HEK293 (cell line): ENCODE measurements at regions not wholly inside any gene's neighbourhood (a gene's known extent, or its start where the extent isn't known, plus 50 kb on each side); places are given as distances from the start of the nearest gene placed in this dataset.

ENCODE experiments used
- CTCF ChIA-PET: fragments of 350-600 bp; formaldehyde crosslinking; extraction: SDS; loops from one replicate; lab custom pipeline; 2021; ENCODE audit warnings: antibody characterized with exemption; lab: Yijun Ruan, JAX
- POLR2A ChIA-PET: fragments of 300-600 bp; formaldehyde crosslinking; extraction: SDS; loops from one replicate; lab custom pipeline; 2020; ENCODE audit warnings: antibody characterized with exemption, inconsistent platforms; lab: Yijun Ruan, JAX
- H3K27ac ChIP-seq: fragments of 200-500 bp; sonication (Bioruptor generic); 2 replicates; pipeline ENCODE4 v1.5.1; 2014; ENCODE audit warnings: low read depth, low read length, control low read depth, inconsistent platforms; ENCODE audit errors: extremely low read depth
- H3K36me3 ChIP-seq, 2 experiments: fragments of 200-500 bp in 1 of 2; sonication (Bioruptor generic) in 1 of 2; 1 replicate in 1 of 2; 2 replicates in 1 of 2; pipeline ENCODE4 v1.5.1; 2014 to 2017; ENCODE audit warnings: inconsistent platforms in 2 of 2, low read length in 2 of 2; ENCODE audit not compliant: control insufficient read depth in 2 of 2, insufficient read depth in 1 of 2
- H3K4me1 ChIP-seq: fragments of 200-500 bp; sonication (Bioruptor generic); 2 replicates; pipeline ENCODE4 v1.5.1; 2014; ENCODE audit warnings: mild to moderate bottlenecking, low read length, inconsistent platforms; ENCODE audit not compliant: control insufficient read depth, insufficient read depth
- H3K4me3 ChIP-seq: 2 replicates; pipeline ENCODE4 v1.5.1; 2011; ENCODE audit warnings: low read depth, mild to moderate bottlenecking, control low read depth, low read length, moderate library complexity
- H3K9me3 ChIP-seq: fragments of 200-500 bp; sonication (Bioruptor generic); 2 replicates; pipeline ENCODE4 v1.5.1; 2014; ENCODE audit warnings: low read depth, low read length, inconsistent platforms; ENCODE audit not compliant: control insufficient read depth, insufficient read depth
- ATF2 ChIP-seq: fragments of 450-650 bp; formaldehyde crosslinking; IDR thresholded peaks from 2 replicates; pipeline ENCODE4 v1.5.1; 2016; ENCODE audit warnings: missing biosample characterization, missing genetic modification characterization, low read depth
- EGR2 ChIP-seq: fragments of 450-650 bp; formaldehyde crosslinking; IDR thresholded peaks from 2 replicates; pipeline ENCODE4 v1.5.1; 2016; ENCODE audit warnings: low read depth, missing biosample characterization, missing genetic modification characterization
- FEZF1 ChIP-seq: fragments of 450-650 bp; formaldehyde crosslinking; IDR thresholded peaks from 2 replicates; pipeline ENCODE4 v1.5.1; 2016; ENCODE audit warnings: missing biosample characterization, missing genetic modification characterization
- KLF17 ChIP-seq: fragments of 450-650 bp; formaldehyde crosslinking; IDR thresholded peaks from 2 replicates; pipeline ENCODE4 v1.5.1; 2016; ENCODE audit warnings: missing biosample characterization, missing genetic modification characterization
- PRDM10 ChIP-seq: fragments of 450-650 bp; formaldehyde crosslinking; IDR thresholded peaks from 2 replicates; pipeline ENCODE4 v1.5.1; 2016; ENCODE audit warnings: missing biosample characterization, missing genetic modification characterization
- SCRT2 ChIP-seq: fragments of 450-650 bp; formaldehyde crosslinking; IDR thresholded peaks from 2 replicates; pipeline ENCODE4 v1.5.1; 2016; ENCODE audit warnings: missing biosample characterization, missing genetic modification characterization
- WT1 ChIP-seq: fragments of 450-650 bp; formaldehyde crosslinking; IDR thresholded peaks from 2 replicates; pipeline ENCODE4 v1.5.1; 2016; ENCODE audit warnings: missing biosample characterization, missing genetic modification characterization
- ZNF274 ChIP-seq, 2 experiments: fragments of 200-500 bp in 1 of 2; fragments of 450-650 bp in 1 of 2; sonication (Bioruptor generic) in 1 of 2; formaldehyde crosslinking in 1 of 2; IDR thresholded peaks; 2 replicates each; pipeline versions ENCODE4 v1.5.1 to v1.6.1; 2014 to 2016; ENCODE audit warnings: borderline replicate concordance in 1 of 2, inconsistent platforms in 1 of 2, low read length in 1 of 2, missing biosample characterization in 1 of 2, missing genetic modification characterization in 1 of 2
- ZNF311 ChIP-seq: fragments of 450-650 bp; formaldehyde crosslinking; IDR thresholded peaks from 2 replicates; pipeline ENCODE4 v1.5.1; 2017; ENCODE audit warnings: missing biosample characterization, missing genetic modification characterization, borderline replicate concordance
- ZNF324 ChIP-seq: fragments of 450-650 bp; formaldehyde crosslinking; IDR thresholded peaks from 2 replicates; pipeline ENCODE4 v1.5.1; 2016; ENCODE audit warnings: missing biosample characterization, missing genetic modification characterization
- ZNF394 ChIP-seq: fragments of 450-650 bp; formaldehyde crosslinking; IDR thresholded peaks from 2 replicates; pipeline ENCODE4 v1.5.1; 2016; ENCODE audit warnings: missing biosample characterization, missing genetic modification characterization, mild to moderate bottlenecking, moderate library complexity, borderline replicate concordance
- ZSCAN30 ChIP-seq: fragments of 450-650 bp; IDR thresholded peaks from 2 replicates; pipeline ENCODE4 v1.5.1; 2018; ENCODE audit warnings: missing biosample characterization, mild to moderate bottlenecking, missing genetic modification characterization, moderate library complexity
- ZSCAN5A ChIP-seq: fragments of 450-650 bp; formaldehyde crosslinking; IDR thresholded peaks from 2 replicates; pipeline ENCODE4 v1.5.1; 2016; ENCODE audit warnings: missing biosample characterization, missing genetic modification characterization
- TF ChIP-seq, protein P1 (sequence below): fragments of 450-650 bp; formaldehyde crosslinking; IDR thresholded peaks from 2 replicates; pipeline ENCODE4 v1.5.1; 2016; ENCODE audit warnings: missing biosample characterization, missing genetic modification characterization
- TF ChIP-seq, protein P2 (sequence below): fragments of 450-650 bp; formaldehyde crosslinking; IDR thresholded peaks from 2 replicates; pipeline ENCODE4 v1.5.1; 2016; ENCODE audit warnings: missing biosample characterization, missing genetic modification characterization

DNA sequence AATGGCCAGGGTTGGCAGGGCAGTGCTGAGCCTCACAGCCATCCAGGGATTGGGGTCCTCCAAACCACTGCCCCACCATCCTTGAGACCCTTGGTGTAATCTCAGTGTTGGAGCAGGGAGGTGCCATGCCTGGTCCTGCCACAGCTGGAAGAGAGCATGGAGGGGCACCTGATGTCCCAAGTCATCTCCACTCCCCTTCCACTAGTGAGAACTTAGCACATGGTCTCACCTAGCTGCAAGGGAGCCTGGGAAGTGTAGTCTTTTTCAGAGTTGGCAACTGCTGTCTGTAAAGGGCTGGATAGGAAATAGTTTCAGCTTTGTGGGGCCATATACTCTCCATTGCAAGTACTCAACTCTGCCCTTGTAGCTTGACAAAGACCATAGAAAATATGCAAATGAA lies 238.7 kb downstream of the RPS24 start:
- no peak overlapping the region for H3K4me3 ChIP-seq
- H3K9me3 ChIP-seq = no peaks in the 10 kb centered on the region
- ChIA-PET POLR2A (interaction anchor here (0.9 kb wide), 1 partner anchor 12 kb away, joined by 3 read pairs; no protein-coding TSS in a partner anchor), CTCF (interaction anchor here (2.0 kb wide), 1 partner anchor 12 kb away, joined by 4 read pairs; no protein-coding TSS in a partner anchor)
- no peaks in the 10 kb centered on the region for H3K36me3 ChIP-seq
- no peak for TF ChIP-seq ZNF274 (IDR thresholded peaks at IDR 0.05; ENCODE audit: low read length)
- TF ChIP-seq ZNF274 (tag by site-specific recombination; IDR thresholded peaks at IDR 0.05; ENCODE audit: borderline replicate concordance) = no peak
- peak; percentile 10; the same call in 1 of the 2 replicates for TF ChIP-seq PRDM10 (tag by site-specific recombination)
- TF ChIP-seq ZSCAN5A = no peak
- H3K4me1 ChIP-seq = no peaks in the 10 kb centered on the region
- H3K27ac ChIP-seq = no peak overlapping the region

GRCh38 chr10:78274491-78274890 lies 240.8 kb downstream of the RPS24 start:
- ChIA-PET CTCF (no interaction called here), POLR2A (no interaction called here)
- Histone ChIP-seq H3K27ac (no peak overlapping the region), H3K36me3 (no peaks in the 10 kb centered on the region), H3K4me1 (no peaks in the 10 kb centered on the region), H3K4me3 (no peak overlapping the region)
- no peak for TF ChIP-seq ATF2
- no peak for TF ChIP-seq KLF17 (tag by site-specific recombination)
- no peak for TF ChIP-seq ZNF394
- TF ChIP-seq FEZF1 (tag by site-specific recombination) = no peak
- TF ChIP-seq ZSCAN30 (tag by site-specific recombination) = no peak
- TF ChIP-seq ZNF311 (tag by site-specific recombination) = no peak
- TF ChIP-seq, protein P1, sequence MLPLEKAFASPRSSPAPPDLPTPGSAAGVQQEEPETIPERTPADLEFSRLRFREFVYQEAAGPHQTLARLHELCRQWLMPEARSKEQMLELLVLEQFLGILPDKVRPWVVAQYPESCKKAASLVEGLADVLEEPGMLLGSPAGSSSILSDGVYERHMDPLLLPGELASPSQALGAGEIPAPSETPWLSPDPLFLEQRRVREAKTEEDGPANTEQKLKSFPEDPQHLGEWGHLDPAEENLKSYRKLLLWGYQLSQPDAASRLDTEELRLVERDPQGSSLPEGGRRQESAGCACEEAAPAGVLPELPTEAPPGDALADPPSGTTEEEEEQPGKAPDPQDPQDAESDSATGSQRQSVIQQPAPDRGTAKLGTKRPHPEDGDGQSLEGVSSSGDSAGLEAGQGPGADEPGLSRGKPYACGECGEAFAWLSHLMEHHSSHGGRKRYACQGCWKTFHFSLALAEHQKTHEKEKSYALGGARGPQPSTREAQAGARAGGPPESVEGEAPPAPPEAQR (tag by site-specific recombination) = no peak
- TF ChIP-seq EGR2 (tag by site-specific recombination) = no peak
- no peak for TF ChIP-seq SCRT2 (tag by site-specific recombination)
- TF ChIP-seq ZNF324 (tag by site-specific recombination) = no peak
- TF ChIP-seq WT1 (tag by site-specific recombination) = no peak
- TF ChIP-seq, protein P2, sequence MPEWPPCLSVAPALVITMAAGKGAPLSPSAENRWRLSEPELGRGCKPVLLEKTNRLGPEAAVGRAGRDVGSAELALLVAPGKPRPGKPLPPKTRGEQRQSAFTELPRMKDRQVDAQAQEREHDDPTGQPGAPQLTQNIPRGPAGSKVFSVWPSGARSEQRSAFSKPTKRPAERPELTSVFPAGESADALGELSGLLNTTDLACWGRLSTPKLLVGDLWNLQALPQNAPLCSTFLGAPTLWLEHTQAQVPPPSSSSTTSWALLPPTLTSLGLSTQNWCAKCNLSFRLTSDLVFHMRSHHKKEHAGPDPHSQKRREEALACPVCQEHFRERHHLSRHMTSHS (tag by site-specific recombination) = no peak
- TF ChIP-seq, all 188 proteins: peak for 0
- no peaks in the 10 kb centered on the region for H3K9me3 ChIP-seq
